GM23338 (cell line): ENCODE measurements at regions not wholly inside any gene's neighbourhood (a gene's known extent, or its start where the extent isn't known, plus 50 kb on each side); places are given as distances from the start of the nearest gene placed in this dataset.

Source experiments
- ATAC-seq: fragments of 200-7000 bp; cut with Tn5 transposase; 3 replicates; pipeline ENCODE4 v1.9.1; 2020
- DNase-seq: peaks from one replicate; pipeline ENCODE4 v3.0.0-alpha.2; 2015; ENCODE audit warnings: low spot score
- H2AFZ ChIP-seq: fragments of 200-600 bp; sonication (generic); 2 replicates; pipeline ENCODE4 v1.8.0; 2016; ENCODE audit warnings: antibody characterized with exemption, mild to moderate bottlenecking, moderate library complexity
- H3F3A ChIP-seq: fragments of 200-600 bp; sonication (generic); replicated peaks from 2 replicates; pipeline ENCODE4 v1.8.0; 2017; ENCODE audit warnings: antibody characterized with exemption, mixed run types, low read depth
- H3K27ac ChIP-seq: fragments of 200-600 bp; sonication (generic); 2 replicates; pipeline ENCODE4 v1.6.1; 2016; ENCODE audit warnings: low read depth
- H3K27me3 ChIP-seq: fragments of 200-600 bp; sonication (generic); 2 replicates; pipeline ENCODE4 v1.8.0; 2016; ENCODE audit warnings: mild to moderate bottlenecking, mixed run types, moderate library complexity; ENCODE audit not compliant: insufficient read depth
- H3K36me3 ChIP-seq: fragments of 200-600 bp; sonication (generic); 2 replicates; pipeline ENCODE4 v1.8.0; 2016; ENCODE audit warnings: mild to moderate bottlenecking; ENCODE audit not compliant: insufficient read depth
- H3K4me1 ChIP-seq: fragments of 200-600 bp; sonication (generic); 2 replicates; pipeline ENCODE4 v1.8.0; 2016; ENCODE audit warnings: mild to moderate bottlenecking, moderate library complexity; ENCODE audit not compliant: insufficient read depth
- H3K4me2 ChIP-seq: fragments of 200-600 bp; sonication (generic); 2 replicates; pipeline ENCODE4 v1.7.1; 2017; ENCODE audit warnings: mixed run types
- H3K4me3 ChIP-seq: fragments of 200-600 bp; sonication (generic); 2 replicates; pipeline ENCODE4 v1.6.1; 2016; ENCODE audit warnings: mixed run types
- H3K79me2 ChIP-seq: fragments of 200-600 bp; sonication (generic); replicated peaks from 2 replicates; pipeline ENCODE4 v1.8.0; 2017; ENCODE audit warnings: mild to moderate bottlenecking; ENCODE audit not compliant: insufficient read depth
- H3K9me2 ChIP-seq: fragments of 200-600 bp; sonication (generic); 2 replicates; pipeline ENCODE4 v1.8.0; 2017; ENCODE audit not compliant: insufficient read depth
- H4K20me1 ChIP-seq: fragments of 200-600 bp; sonication (generic); replicated peaks from 2 replicates; pipeline ENCODE4 v1.8.0; 2017; ENCODE audit warnings: mild to moderate bottlenecking; ENCODE audit not compliant: insufficient read depth
- H3K27ac Mint-ChIP-seq: 2 replicates; pipeline ENCODE4 v1.8.0; 2020; ENCODE audit warnings: inconsistent platforms, mild to moderate bottlenecking, moderate library complexity, mixed read lengths
- H3K27me3 Mint-ChIP-seq: 3 replicates; pipeline ENCODE4 v1.8.0; 2022; ENCODE audit warnings: low read depth, mild to moderate bottlenecking, moderate library complexity, mixed read lengths, inconsistent platforms; ENCODE audit not compliant: insufficient read depth, poor library complexity
- H3K36me3 Mint-ChIP-seq: 3 replicates; pipeline ENCODE4 v1.8.0; 2021; ENCODE audit warnings: low read depth, mild to moderate bottlenecking, inconsistent platforms, moderate library complexity, mixed read lengths
- H3K4me1 Mint-ChIP-seq: 3 replicates; pipeline ENCODE4 v1.8.0; 2020; ENCODE audit warnings: mild to moderate bottlenecking, inconsistent platforms, mixed read lengths
- H3K4me3 Mint-ChIP-seq: 3 replicates; pipeline ENCODE4 v1.8.0; 2021; ENCODE audit warnings: moderate library complexity, mild to moderate bottlenecking, inconsistent platforms, mixed read lengths
- H3K9me3 Mint-ChIP-seq: 3 replicates; pipeline ENCODE4 v1.8.0; 2020; ENCODE audit warnings: moderate library complexity, mild to moderate bottlenecking, inconsistent platforms, mixed read lengths
- JUNB ChIP-seq: IDR thresholded peaks from one replicate; pipeline ENCODE4 v1.6.1; 2016; ENCODE audit warnings: antibody characterized with exemption; ENCODE audit not compliant: unreplicated experiment
- POLR2AphosphoS5 ChIP-seq: IDR thresholded peaks from 2 replicates; pipeline ENCODE4 v1.6.1; 2016; ENCODE audit warnings: antibody characterized with exemption, low read depth
- STAT1 ChIP-seq: IDR thresholded peaks from one replicate; pipeline ENCODE4 v1.6.1; 2016; ENCODE audit warnings: antibody characterized with exemption; ENCODE audit not compliant: unreplicated experiment
- TF ChIP-seq, protein P1 (sequence below): fragments of 250-450 bp; sonication (Bioruptor Pico); IDR thresholded peaks from 2 replicates; pipeline ENCODE4 v1.5.0; 2020; ENCODE audit warnings: mild to moderate bottlenecking, moderate library complexity

GRCh38 chr9:25226901-25227686, 451.1 kb downstream of the TUSC1 start:
- Histone ChIP-seq H3K36me3 (no peaks in the 10 kb centered on the region), H3K9me2 (peaks cover 5% of the 10 kb centered on the region; the same call in 1 of the 2 replicates), H3F3A (no peaks in the 10 kb centered on the region), H3K4me3 (no peak overlapping the region), H3K27me3 (no peaks in the 10 kb centered on the region), H3K79me2 (no peaks in the 10 kb centered on the region), H2AFZ (no peak overlapping the region; the same call in 1 of the 2 replicates), H3K27ac (no peak overlapping the region), H4K20me1 (no peaks in the 10 kb centered on the region), H3K4me1 (no peaks in the 10 kb centered on the region), H3K4me2 (no peak overlapping the region)
- DNase-seq: no peak
- TF ChIP-seq STAT1: no peak
- TF ChIP-seq JUNB: no peak
- TF ChIP-seq, protein P1, sequence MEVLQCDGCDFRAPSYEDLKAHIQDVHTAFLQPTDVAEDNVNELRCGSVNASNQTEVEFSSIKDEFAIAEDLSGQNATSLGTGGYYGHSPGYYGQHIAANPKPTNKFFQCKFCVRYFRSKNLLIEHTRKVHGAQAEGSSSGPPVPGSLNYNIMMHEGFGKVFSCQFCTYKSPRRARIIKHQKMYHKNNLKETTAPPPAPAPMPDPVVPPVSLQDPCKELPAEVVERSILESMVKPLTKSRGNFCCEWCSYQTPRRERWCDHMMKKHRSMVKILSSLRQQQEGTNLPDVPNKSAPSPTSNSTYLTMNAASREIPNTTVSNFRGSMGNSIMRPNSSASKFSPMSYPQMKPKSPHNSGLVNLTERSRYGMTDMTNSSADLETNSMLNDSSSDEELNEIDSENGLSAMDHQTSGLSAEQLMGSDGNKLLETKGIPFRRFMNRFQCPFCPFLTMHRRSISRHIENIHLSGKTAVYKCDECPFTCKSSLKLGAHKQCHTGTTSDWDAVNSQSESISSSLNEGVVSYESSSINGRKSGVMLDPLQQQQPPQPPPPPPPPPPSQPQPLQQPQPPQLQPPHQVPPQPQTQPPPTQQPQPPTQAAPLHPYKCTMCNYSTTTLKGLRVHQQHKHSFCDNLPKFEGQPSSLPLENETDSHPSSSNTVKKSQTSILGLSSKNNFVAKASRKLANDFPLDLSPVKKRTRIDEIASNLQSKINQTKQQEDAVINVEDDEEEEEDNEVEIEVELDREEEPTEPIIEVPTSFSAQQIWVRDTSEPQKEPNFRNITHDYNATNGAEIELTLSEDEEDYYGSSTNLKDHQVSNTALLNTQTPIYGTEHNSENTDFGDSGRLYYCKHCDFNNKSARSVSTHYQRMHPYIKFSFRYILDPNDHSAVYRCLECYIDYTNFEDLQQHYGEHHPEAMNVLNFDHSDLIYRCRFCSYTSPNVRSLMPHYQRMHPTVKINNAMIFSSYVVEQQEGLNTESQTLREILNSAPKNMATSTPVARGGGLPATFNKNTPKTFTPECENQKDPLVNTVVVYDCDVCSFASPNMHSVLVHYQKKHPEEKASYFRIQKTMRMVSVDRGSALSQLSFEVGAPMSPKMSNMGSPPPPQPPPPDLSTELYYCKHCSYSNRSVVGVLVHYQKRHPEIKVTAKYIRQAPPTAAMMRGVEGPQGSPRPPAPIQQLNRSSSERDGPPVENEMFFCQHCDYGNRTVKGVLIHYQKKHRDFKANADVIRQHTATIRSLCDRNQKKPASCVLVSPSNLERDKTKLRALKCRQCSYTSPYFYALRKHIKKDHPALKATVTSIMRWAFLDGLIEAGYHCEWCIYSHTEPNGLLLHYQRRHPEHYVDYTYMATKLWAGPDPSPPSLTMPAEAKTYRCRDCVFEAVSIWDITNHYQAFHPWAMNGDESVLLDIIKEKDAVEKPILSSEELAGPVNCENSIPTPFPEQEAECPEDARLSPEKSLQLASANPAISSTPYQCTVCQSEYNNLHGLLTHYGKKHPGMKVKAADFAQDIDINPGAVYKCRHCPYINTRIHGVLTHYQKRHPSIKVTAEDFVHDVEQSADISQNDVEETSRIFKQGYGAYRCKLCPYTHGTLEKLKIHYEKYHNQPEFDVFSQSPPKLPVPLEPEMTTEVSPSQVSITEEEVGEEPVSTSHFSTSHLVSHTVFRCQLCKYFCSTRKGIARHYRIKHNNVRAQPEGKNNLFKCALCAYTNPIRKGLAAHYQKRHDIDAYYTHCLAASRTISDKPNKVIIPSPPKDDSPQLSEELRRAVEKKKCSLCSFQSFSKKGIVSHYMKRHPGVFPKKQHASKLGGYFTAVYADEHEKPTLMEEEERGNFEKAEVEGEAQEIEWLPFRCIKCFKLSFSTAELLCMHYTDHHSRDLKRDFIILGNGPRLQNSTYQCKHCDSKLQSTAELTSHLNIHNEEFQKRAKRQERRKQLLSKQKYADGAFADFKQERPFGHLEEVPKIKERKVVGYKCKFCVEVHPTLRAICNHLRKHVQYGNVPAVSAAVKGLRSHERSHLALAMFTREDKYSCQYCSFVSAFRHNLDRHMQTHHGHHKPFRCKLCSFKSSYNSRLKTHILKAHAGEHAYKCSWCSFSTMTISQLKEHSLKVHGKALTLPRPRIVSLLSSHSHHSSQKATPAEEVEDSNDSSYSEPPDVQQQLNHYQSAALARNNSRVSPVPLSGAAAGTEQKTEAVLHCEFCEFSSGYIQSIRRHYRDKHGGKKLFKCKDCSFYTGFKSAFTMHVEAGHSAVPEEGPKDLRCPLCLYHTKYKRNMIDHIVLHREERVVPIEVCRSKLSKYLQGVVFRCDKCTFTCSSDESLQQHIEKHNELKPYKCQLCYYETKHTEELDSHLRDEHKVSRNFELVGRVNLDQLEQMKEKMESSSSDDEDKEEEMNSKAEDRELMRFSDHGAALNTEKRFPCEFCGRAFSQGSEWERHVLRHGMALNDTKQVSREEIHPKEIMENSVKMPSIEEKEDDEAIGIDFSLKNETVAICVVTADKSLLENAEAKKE (CRISPR knock-in tag): peak; percentile 8; the same call in 1 of the 2 replicates
- no peak for TF ChIP-seq POLR2AphosphoS5
- Mint-ChIP-seq H3K36me3 (peaks cover 51% of the 10 kb centered on the region), H3K4me1 (peaks cover 3% of the 10 kb centered on the region; the same call in 1 of the 3 replicates), H3K27me3 (no peaks in the 10 kb centered on the region), H3K4me3 (no peak overlapping the region), H3K9me3 (peaks cover 53% of the 10 kb centered on the region), H3K27ac (peak overlapping the region; percentile 11; the same call in 1 of the 2 replicates)
- no peak for ATAC-seq
